ENCODE measurements at regions not wholly inside any gene's neighbourhood (a gene's known extent, or its start where the extent isn't known, plus 50 kb on each side); places are given as distances from the start of the nearest gene placed in this dataset.
"Not testable (repeated sequence)": the region's sequence is repeated elsewhere in the genome, so short reads cannot be mapped to it uniquely, and the experiment has no call there.

DNA sequence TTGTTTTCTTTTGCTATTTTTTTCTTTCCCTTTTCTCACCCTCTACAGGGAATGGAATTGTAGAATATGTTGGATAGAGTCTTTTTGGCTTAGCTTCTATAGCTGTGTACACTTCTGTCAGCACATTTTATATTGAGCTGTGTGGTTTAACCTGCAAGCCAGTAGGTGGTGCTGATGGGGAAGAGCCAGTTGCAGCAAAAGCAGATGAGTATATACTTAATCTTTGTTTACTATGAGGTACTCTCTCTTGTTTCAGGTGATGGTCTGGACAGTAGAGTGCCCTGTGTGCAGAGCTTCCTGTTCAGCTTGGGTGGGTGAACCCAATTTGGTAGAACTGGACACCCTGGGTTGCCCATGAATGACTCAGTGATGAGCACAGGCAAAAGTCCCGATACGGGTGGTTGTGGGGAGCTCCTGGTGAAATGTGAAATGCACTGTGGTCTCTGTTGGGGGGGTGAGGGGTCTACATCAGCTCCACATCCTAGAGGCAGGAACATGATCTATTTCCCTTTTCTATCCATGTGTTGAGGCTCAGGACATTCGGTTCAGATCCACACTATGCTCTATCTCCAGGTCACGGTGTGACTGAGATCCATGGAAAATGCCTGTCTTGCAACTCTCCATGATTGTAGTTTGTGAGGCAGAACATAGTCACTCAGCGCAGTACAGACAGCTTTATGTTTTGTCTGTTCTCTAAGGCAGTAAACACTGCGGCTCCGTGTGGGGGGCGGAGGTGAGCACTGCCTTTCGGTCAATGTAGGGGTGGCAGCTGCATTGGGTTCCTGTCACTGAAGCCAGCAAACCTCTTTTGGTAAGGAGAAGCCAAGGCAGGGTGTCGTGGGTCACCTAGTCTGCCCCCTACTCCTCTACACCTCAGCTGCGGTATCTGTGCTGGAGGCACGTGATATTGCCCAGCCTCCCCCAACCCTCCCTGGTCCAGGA, 353.2 kb downstream of the PRR16 start:
- intact Hi-C loops (cut with DNase I; ENCODE audit: low total_unique reads) = no loop called here
- Histone ChIP-seq H3K27ac (no peak overlapping the region), H3K27me3 (no peaks in the 10 kb centered on the region), H3K4me1 (no peaks in the 10 kb centered on the region), H3K36me3 (no peaks in the 10 kb centered on the region), H3K4me3 (no peak overlapping the region), H3K9me3 (peaks cover 0 to 4% (median 3%) of the 10 kb centered on the region in 3 donors)
- no peak for DNase-seq
- TF ChIP-seq, protein P1, sequence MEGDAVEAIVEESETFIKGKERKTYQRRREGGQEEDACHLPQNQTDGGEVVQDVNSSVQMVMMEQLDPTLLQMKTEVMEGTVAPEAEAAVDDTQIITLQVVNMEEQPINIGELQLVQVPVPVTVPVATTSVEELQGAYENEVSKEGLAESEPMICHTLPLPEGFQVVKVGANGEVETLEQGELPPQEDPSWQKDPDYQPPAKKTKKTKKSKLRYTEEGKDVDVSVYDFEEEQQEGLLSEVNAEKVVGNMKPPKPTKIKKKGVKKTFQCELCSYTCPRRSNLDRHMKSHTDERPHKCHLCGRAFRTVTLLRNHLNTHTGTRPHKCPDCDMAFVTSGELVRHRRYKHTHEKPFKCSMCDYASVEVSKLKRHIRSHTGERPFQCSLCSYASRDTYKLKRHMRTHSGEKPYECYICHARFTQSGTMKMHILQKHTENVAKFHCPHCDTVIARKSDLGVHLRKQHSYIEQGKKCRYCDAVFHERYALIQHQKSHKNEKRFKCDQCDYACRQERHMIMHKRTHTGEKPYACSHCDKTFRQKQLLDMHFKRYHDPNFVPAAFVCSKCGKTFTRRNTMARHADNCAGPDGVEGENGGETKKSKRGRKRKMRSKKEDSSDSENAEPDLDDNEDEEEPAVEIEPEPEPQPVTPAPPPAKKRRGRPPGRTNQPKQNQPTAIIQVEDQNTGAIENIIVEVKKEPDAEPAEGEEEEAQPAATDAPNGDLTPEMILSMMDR (IDR thresholded peaks at IDR 0.05) = no peak

DNA sequence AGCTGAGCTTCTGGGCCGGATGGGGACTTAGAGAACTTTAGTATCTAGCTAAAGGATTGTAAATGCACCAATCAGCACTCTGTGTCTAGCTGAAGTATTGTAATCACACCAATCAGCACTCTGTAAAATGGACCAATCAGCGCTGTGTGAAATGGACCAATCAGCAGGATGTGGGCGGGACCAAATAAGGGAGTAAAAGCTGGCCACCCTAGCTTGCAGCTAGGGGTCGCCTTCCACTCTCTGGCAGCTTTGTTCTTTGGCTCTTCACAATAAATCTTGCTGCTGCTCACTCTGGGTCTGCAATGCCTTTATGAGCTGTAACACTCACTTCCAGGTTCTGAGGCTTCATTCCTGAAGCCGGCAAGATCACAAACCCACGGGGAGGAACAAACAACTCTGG, 354.0 kb downstream of the PRR16 start:
- Histone ChIP-seq H3K4me1 (no peaks in the 10 kb centered on the region), H3K9me3 (peaks cover 0 to 3% (median under 1%) of the 10 kb centered on the region in 3 donors), H3K27ac (no peak overlapping the region), H3K36me3 (no peaks in the 10 kb centered on the region), H3K4me3 (no peak overlapping the region), H3K27me3 (no peaks in the 10 kb centered on the region)
- no peak for DNase-seq
- TF ChIP-seq, protein P1 (IDR thresholded peaks at IDR 0.05) = no peak
- intact Hi-C loops (cut with DNase I; ENCODE audit: low total_unique reads) = no loop called here

DNA sequence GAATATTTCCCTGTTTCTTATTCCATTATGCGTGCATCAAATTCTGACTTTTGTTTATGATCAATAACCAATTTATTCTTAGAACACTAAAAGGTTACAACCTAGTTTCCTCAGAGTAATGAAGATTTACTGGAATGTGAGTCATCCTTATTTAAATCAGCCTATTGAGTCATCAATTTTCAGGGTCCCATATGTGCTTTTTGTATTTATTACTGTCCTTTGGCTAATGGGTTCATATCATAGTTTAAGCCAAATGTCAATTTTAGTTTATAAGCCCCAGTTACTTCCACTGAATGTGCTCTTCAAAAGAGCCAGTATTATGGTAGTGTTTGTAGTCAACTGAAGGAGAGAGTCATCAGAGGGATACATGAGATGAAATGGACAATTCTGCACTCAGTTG, 359.2 kb downstream of the PRR16 start:
- no peak for DNase-seq

DNA sequence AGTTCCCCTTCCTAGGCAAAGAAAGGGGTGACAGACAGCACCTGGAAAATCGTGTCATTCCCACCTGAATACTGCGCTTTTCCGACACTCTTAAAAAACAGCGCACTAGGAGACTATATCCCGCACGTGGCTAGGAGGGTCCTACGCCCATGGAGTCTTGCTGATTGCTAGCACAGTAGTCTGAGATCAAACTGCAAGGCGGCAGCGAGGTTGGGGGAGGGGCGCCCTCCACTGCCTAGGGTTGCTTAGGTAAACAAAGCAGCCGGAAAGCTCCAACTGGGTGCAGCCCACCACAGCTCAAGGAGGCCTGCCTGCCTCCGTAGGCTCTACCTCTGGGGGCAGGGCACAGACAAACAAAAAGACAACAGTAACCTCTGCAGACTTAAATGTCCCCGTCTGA, 367.5 kb downstream of the PRR16 start:
- DNase-seq; H3K4me1 ChIP-seq; H3K27me3 ChIP-seq; H3K27ac ChIP-seq; H3K36me3 ChIP-seq; H3K4me3 ChIP-seq; H3K9me3 ChIP-seq; intact Hi-C loops (cut with DNase I; ENCODE audit: low total_unique reads): not testable (repeated sequence)

More for the DNA sequence above, 359.2 kb downstream of the PRR16 start:
- Histone ChIP-seq H3K36me3 (no peaks in the 10 kb centered on the region), H3K4me1 (no peaks in the 10 kb centered on the region), H3K27me3 (no peaks in the 10 kb centered on the region), H3K9me3 (no peaks in the 10 kb centered on the region), H3K4me3 (no peak overlapping the region), H3K27ac (no peak overlapping the region)
- intact Hi-C loops (cut with DNase I; ENCODE audit: low total_unique reads) = loop anchor here (10.0 kb wide), 1 partner anchor 49 kb away; no protein-coding TSS in a partner anchor
- TF ChIP-seq, protein P1 (IDR thresholded peaks at IDR 0.05) = no peak

DNA sequence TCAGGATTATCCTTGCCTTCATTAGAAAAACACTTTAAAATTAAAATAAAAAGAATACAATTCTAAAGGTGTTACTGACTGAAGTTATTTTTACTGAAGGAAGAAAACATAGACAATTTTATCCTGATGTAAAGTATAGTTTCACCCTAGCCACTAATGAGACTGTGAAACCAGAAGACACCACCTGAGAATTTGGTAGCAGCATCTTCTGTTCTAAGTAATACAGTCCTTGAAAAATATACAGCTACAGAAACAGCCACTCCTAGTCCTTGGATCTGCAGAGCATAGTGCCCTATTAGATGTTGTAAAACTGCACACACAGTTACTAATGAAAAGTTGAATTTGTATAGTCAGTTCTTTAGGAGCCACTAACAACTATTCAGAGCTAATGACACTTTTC, 377.7 kb downstream of the PRR16 start:
- H3K9me3 ChIP-seq = no peaks in the 10 kb centered on the region
- no peaks in the 10 kb centered on the region for H3K4me1 ChIP-seq
- TF ChIP-seq, protein P1 (IDR thresholded peaks at IDR 0.05) = no peak
- H3K36me3 ChIP-seq = no peaks in the 10 kb centered on the region
- no peak overlapping the region for H3K27ac ChIP-seq
- no peak overlapping the region for H3K4me3 ChIP-seq
- no peak for DNase-seq
- intact Hi-C loops (cut with DNase I; ENCODE audit: low total_unique reads) = no loop called here
- H3K27me3 ChIP-seq = no peaks in the 10 kb centered on the region

DNA sequence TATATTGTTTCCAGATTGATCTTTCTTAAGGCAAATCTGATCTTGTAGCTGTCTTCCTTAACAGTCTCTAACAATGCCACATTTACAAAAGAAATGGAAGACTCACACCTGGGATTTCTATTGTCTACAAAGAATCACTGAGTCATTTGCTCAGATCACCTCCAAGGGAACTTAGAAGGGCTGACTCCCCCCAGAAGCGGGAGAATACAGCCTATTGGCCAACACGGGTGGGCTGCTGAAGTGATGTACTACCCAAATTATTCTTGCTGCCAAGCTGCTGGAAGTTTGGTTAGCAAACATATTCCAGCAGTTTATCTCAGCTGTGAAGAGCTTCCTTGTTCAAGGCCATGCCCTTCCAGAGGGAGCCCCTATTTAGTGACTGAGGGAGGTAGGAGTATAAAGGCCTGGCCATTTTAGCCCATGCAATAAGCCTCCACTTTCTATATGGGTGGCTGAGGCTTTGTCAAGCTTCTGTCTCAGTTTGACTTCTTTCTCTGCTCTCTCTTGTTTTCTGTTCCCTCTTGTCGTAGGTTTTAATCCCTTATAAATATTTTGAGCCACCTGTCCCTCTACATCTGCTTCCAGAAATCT, 379.4 kb downstream of the PRR16 start:
- TF ChIP-seq, protein P1 (IDR thresholded peaks at IDR 0.05) = no peak
- Histone ChIP-seq H3K4me1 (no peaks in the 10 kb centered on the region), H3K27me3 (no peaks in the 10 kb centered on the region), H3K9me3 (no peaks in the 10 kb centered on the region), H3K4me3 (no peak overlapping the region), H3K27ac (no peak overlapping the region), H3K36me3 (no peaks in the 10 kb centered on the region)
- intact Hi-C loops (cut with DNase I; ENCODE audit: low total_unique reads) = no loop called here
- DNase-seq = no peak
